GM23248 (cell line): ENCODE measurements at regions not wholly inside any gene's neighbourhood (a gene's known extent, or its start where the extent isn't known, plus 50 kb on each side); places are given as distances from the start of the nearest gene placed in this dataset.

ENCODE experiments used
- DNase-seq: peaks from one replicate; pipeline ENCODE4 v3.0.0-alpha.2; 2015
- H2AFZ ChIP-seq: fragments of 200-600 bp; sonication (generic); 2 replicates; pipeline ENCODE4 v1.6.1; 2016; ENCODE audit warnings: antibody characterized with exemption
- H3F3A ChIP-seq: fragments of 200-600 bp; sonication (generic); 2 replicates; pipeline ENCODE4 v1.6.1; 2016; ENCODE audit warnings: mild to moderate bottlenecking, antibody characterized with exemption, mixed run types; ENCODE audit not compliant: insufficient read depth
- H3K27ac ChIP-seq: fragments of 200-600 bp; sonication (generic); 2 replicates; pipeline ENCODE4 v1.5.1; 2016; ENCODE audit warnings: mild to moderate bottlenecking
- H3K27me3 ChIP-seq: fragments of 200-600 bp; sonication (generic); replicated peaks from 2 replicates; pipeline ENCODE4 v1.6.1; 2016; ENCODE audit warnings: mild to moderate bottlenecking; ENCODE audit not compliant: insufficient read depth
- H3K36me3 ChIP-seq: fragments of 200-600 bp; sonication (generic); 2 replicates; pipeline ENCODE4 v1.6.1; 2016; ENCODE audit warnings: low read depth, mild to moderate bottlenecking
- H3K4me1 ChIP-seq: fragments of 200-600 bp; sonication (generic); 2 replicates; pipeline ENCODE4 v1.6.1; 2016; ENCODE audit warnings: mild to moderate bottlenecking; ENCODE audit not compliant: insufficient read depth
- H3K4me2 ChIP-seq: fragments of 200-600 bp; sonication (generic); one replicate; pipeline ENCODE4 v1.6.1; 2016; ENCODE audit warnings: mild to moderate bottlenecking; ENCODE audit not compliant: unreplicated experiment
- H3K4me3 ChIP-seq: fragments of 200-600 bp; sonication (generic); 2 replicates; pipeline ENCODE4 v1.5.1; 2016; ENCODE audit warnings: mild to moderate bottlenecking
- H3K79me2 ChIP-seq: fragments of 200-600 bp; sonication (generic); 2 replicates; pipeline ENCODE4 v1.6.1; 2016; ENCODE audit warnings: mild to moderate bottlenecking; ENCODE audit not compliant: insufficient read depth
- H3K9ac ChIP-seq: fragments of 200-600 bp; sonication (generic); 2 replicates; pipeline ENCODE4 v1.6.1; 2016; ENCODE audit warnings: mild to moderate bottlenecking
- H3K9me2 ChIP-seq: fragments of 200-600 bp; sonication (generic); 2 replicates; pipeline ENCODE4 v1.6.1; 2016; ENCODE audit warnings: mixed run types, mild to moderate bottlenecking, moderate library complexity; ENCODE audit not compliant: insufficient read depth
- H3K9me3 ChIP-seq: fragments of 200-600 bp; sonication (generic); one replicate; pipeline ENCODE4 v1.6.1; 2017; ENCODE audit warnings: low read depth
- H4K20me1 ChIP-seq: fragments of 200-600 bp; sonication (generic); 2 replicates; pipeline ENCODE4 v1.6.0; 2016; ENCODE audit not compliant: insufficient read depth
- EZH2 ChIP-seq: fragments of 200-600 bp; sonication (generic); IDR thresholded peaks from 2 replicates; pipeline ENCODE4 v1.6.1; 2018; ENCODE audit warnings: antibody characterized with exemption, mild to moderate bottlenecking; ENCODE audit not compliant: insufficient read depth, poor library complexity, severe bottlenecking
- EZH2phosphoT487 ChIP-seq: fragments of 200-600 bp; sonication (generic); IDR thresholded peaks from 2 replicates; pipeline ENCODE4 v1.6.1; 2018; ENCODE audit warnings: antibody characterized with exemption, moderate library complexity, mild to moderate bottlenecking, low read depth; ENCODE audit not compliant: insufficient read depth
- WGBS, 2 experiments: methylation state at CpG; one replicate each; pipeline ENCODE4 v1.1.6; 2015 to 2017; ENCODE audit warnings: low lambda C conversion rate in 2 of 2, low coverage in 1 of 2; ENCODE audit errors: missing lambda C conversion rate in 2 of 2; 5-methylcytosine and 5-hydroxymethylcytosine counted together
- in situ Hi-C: fragments of 300-500 bp; cut with MboI; formaldehyde crosslinking; loops from 2 replicates; pipeline ENCODE4 v1.15.0; 2020

DNA sequence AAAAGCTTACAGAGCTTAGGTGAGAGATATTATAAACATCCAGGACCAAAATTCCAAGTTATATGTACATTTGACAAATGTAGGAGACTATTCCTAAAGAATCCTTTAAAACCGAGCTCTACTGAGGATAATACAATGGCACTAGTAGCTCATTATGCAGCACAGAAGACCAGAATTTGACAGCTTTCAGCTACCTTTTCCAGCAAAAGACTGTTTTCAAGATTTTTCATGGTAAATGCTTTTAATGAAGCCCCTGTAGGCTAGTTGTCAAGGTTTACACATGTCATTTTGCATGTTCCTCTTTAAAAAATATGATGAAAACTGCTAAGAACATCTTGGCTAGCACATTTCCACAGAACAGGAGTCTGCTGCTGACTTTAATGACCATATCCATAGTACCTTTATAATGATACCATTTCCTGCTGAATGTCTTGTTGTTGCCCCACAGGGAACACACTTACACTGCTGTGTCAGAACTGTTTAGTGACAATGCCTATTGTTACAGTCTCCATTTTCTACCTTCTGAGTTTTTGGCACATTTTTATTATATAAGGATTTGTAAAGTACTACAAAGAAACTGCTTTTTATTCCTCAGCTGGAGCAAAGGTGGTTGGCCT lies 1382.3 kb downstream of the RAPGEF2 start:
- Histone ChIP-seq H2AFZ (no peak overlapping the region), H3K4me2 (no peak overlapping the region), H3K27me3 (no peaks in the 10 kb centered on the region), H3K9ac (no peak overlapping the region), H4K20me1 (no peaks in the 10 kb centered on the region), H3K9me3 (no peaks in the 10 kb centered on the region), H3K79me2 (no peaks in the 10 kb centered on the region), H3K9me2 (no peaks in the 10 kb centered on the region), H3F3A (no peaks in the 10 kb centered on the region), H3K27ac (no peak overlapping the region), H3K36me3 (no peaks in the 10 kb centered on the region), H3K4me1 (no peaks in the 10 kb centered on the region), H3K4me3 (no peak overlapping the region)
- TF ChIP-seq EZH2 (no peak), EZH2phosphoT487 (no peak)
- WGBS, 2 experiments = 0 to 3% methylated on average over 1 of the region's 1 CpG
- in situ Hi-C loops = no loop called here
- no peak for DNase-seq

DNA sequence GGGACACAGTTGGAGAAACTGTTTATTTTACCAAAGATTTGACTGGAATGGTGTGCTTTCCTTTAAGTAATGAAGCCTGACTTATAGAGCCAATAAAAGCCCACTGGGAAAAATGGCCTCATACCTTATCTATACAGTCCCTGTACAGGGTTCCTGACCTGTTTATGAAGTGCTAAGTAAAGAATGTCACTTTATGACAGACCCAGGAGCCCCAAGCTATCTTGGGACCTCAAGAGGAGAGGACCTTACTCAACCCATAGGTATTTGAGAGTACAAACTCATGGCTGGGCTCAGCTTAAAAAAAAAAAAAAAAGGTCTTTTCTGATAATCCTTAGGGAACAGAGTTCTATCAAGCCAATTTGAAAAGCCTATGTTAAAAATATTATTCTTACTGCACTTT lies 1389.3 kb downstream of the RAPGEF2 start:
- no peak overlapping the region for H3K4me3 ChIP-seq
- H3K27me3 ChIP-seq = no peaks in the 10 kb centered on the region
- no peak overlapping the region for H3K4me2 ChIP-seq
- no peaks in the 10 kb centered on the region for H3K9me2 ChIP-seq
- H3K27ac ChIP-seq = no peak overlapping the region
- no peak overlapping the region for H2AFZ ChIP-seq
- no peaks in the 10 kb centered on the region for H3K9me3 ChIP-seq
- H3K4me1 ChIP-seq = no peaks in the 10 kb centered on the region
- H3K79me2 ChIP-seq = no peaks in the 10 kb centered on the region
- TF ChIP-seq EZH2 = no peak
- TF ChIP-seq EZH2phosphoT487 = no peak
- no peaks in the 10 kb centered on the region for H3K36me3 ChIP-seq
- no peak for DNase-seq
- in situ Hi-C loops = no loop called here
- no peak overlapping the region for H3K9ac ChIP-seq
- no peaks in the 10 kb centered on the region for H4K20me1 ChIP-seq
- no peaks in the 10 kb centered on the region for H3F3A ChIP-seq

DNA sequence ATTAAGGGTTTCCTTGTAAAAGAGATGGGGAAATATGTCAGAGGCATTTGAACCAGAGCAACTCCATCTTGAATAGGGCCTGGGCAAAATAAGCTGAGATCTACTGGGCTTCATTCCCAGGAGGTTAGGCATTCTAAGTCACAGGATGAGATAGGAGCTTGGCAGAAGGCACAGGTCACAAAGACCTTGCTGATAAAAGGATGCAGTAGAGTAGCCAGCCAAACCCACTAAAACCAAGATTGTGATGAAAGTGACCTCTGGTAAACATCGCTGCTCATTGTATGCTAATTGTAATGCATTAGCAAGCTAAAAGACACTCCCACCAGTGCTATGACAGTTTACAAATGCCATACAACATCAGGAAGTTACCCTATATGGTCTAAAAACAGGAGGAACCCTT lies 1390.3 kb downstream of the RAPGEF2 start:
- TF ChIP-seq EZH2phosphoT487 (no peak), EZH2 (no peak)
- Histone ChIP-seq H3K4me3 (no peak overlapping the region), H3K4me2 (no peak overlapping the region), H2AFZ (no peak overlapping the region), H3K79me2 (no peaks in the 10 kb centered on the region), H3K36me3 (no peaks in the 10 kb centered on the region), H3K9me2 (no peaks in the 10 kb centered on the region), H3K9me3 (no peaks in the 10 kb centered on the region), H3K27me3 (no peaks in the 10 kb centered on the region), H3K27ac (no peak overlapping the region), H3F3A (no peaks in the 10 kb centered on the region), H3K9ac (no peak overlapping the region), H4K20me1 (no peaks in the 10 kb centered on the region), H3K4me1 (no peaks in the 10 kb centered on the region)
- in situ Hi-C loops = no loop called here
- DNase-seq = no peak
- 23 to 38% methylated on average over 1 of the region's 1 CpG for WGBS, 2 experiments

- H3K27ac ChIP-seq = no peak overlapping the region
- H3K9me3 ChIP-seq = no peaks in the 10 kb centered on the region
- no peak overlapping the region for H3K9ac ChIP-seq
- no peaks in the 10 kb centered on the region for H4K20me1 ChIP-seq
- H3K4me1 ChIP-seq = no peaks in the 10 kb centered on the region
- H3K27me3 ChIP-seq = no peaks in the 10 kb centered on the region
- H3K4me2 ChIP-seq = no peak overlapping the region
- in situ Hi-C loops = no loop called here
- no peak for TF ChIP-seq EZH2
- TF ChIP-seq EZH2phosphoT487 = no peak
- no peaks in the 10 kb centered on the region for H3K9me2 ChIP-seq
- no peak overlapping the region for H2AFZ ChIP-seq
- no peaks in the 10 kb centered on the region for H3K36me3 ChIP-seq
- no peaks in the 10 kb centered on the region for H3K79me2 ChIP-seq
- no peak for DNase-seq
- no peaks in the 10 kb centered on the region for H3F3A ChIP-seq
- WGBS, 2 experiments = 17% methylated on average over 2 of the region's 2 CpGs
- H3K4me3 ChIP-seq = no peak overlapping the region
These were observed 1392.5 kb downstream of the RAPGEF2 start for GRCh38 chr4:160495356-160495755.

DNA sequence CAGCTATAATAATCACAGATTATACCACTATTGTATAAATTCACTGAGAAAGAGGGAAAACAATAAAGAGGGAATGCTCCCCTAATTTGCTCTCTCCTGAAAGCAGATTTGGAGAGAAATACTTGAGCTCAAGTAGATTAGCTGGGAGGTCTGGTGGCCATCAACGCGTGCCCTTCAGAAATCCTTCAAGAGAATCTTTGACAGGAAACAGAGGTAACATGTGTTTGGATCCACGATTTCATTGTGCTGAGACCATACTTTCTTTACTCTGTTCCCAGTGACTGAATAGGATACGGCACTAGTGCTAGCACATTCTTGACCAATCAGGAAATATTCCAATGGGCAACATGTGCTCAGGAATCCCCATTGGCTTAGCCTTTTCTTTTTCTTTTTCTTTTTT lies 1395.3 kb downstream of the RAPGEF2 start:
- Histone ChIP-seq H3K9me3 (no peaks in the 10 kb centered on the region), H4K20me1 (no peaks in the 10 kb centered on the region), H3K9ac (no peak overlapping the region), H3K4me3 (no peak overlapping the region), H3K4me1 (no peaks in the 10 kb centered on the region), H3K27me3 (no peaks in the 10 kb centered on the region), H3K79me2 (no peaks in the 10 kb centered on the region), H3K9me2 (no peaks in the 10 kb centered on the region), H2AFZ (no peak overlapping the region), H3K27ac (no peak overlapping the region), H3F3A (no peaks in the 10 kb centered on the region), H3K4me2 (no peak overlapping the region), H3K36me3 (no peaks in the 10 kb centered on the region)
- DNase-seq = no peak
- WGBS, 2 experiments = 47 to 48% methylated on average over 4 of the region's 4 CpGs
- in situ Hi-C loops = no loop called here
- no peak for TF ChIP-seq EZH2phosphoT487
- TF ChIP-seq EZH2 = no peak
